Naive thymus-derived CD8-positive, alpha-beta T cell (primary cell): ENCODE measurements at regions not wholly inside any gene's neighbourhood (a gene's known extent, or its start where the extent isn't known, plus 50 kb on each side); places are given as distances from the start of the nearest gene placed in this dataset.

Source experiments
- ATAC-seq, 2 donors: fragments of 150-1000 bp; cut with Tn5 transposase in 1 of 2; sonication (Bioruptor Pico), chemical (Tn5 transposase) in 1 of 2; 1 replicate in 1 of 2; 2 replicates in 1 of 2; pipeline ENCODE4 v1.10.0; 2021; ENCODE audit warnings: mild to moderate bottlenecking in 2 of 2, moderate library complexity in 2 of 2
- POLR2A ChIA-PET: fragments of 350-600 bp; sonication (Branson Sonifier 250); formaldehyde crosslinking; loops from one replicate; lab custom pipeline; 2021; ENCODE audit warnings: antibody characterized with exemption; lab: Charles Lee
- DNase-seq, 10 donors: peaks; one replicate each; pipeline versions ENCODE4 v3.0.0 to v3.0.0-alpha.2; 2020 to 2022
- H3K27ac Mint-ChIP-seq, 10 donors: one replicate each; pipeline ENCODE4 v1.8.0; 2020 to 2022; ENCODE audit warnings: mild to moderate bottlenecking in 10 of 10, mixed read lengths in 10 of 10, moderate library complexity in 4 of 10, inconsistent platforms in 1 of 10
- H3K27me3 Mint-ChIP-seq, 5 donors: one replicate each; pipeline ENCODE4 v1.8.0; 2021 to 2022; ENCODE audit warnings: mixed read lengths in 5 of 5
- H3K36me3 Mint-ChIP-seq, 3 donors: one replicate each; pipeline ENCODE4 v1.8.0; 2020 to 2022; ENCODE audit warnings: mixed read lengths in 3 of 3, mild to moderate bottlenecking in 2 of 3, inconsistent platforms in 1 of 3
- H3K4me1 Mint-ChIP-seq, 4 donors: one replicate each; pipeline ENCODE4 v1.8.0; 2021 to 2022; ENCODE audit warnings: mixed read lengths in 4 of 4
- H3K4me3 Mint-ChIP-seq, 10 donors: one replicate each; pipeline ENCODE4 v1.8.0; 2020 to 2022; ENCODE audit warnings: mild to moderate bottlenecking in 10 of 10, mixed read lengths in 10 of 10, moderate library complexity in 6 of 10, inconsistent platforms in 1 of 10
- H3K9me3 Mint-ChIP-seq, 9 donors: one replicate each; pipeline ENCODE4 v1.8.0; 2020 to 2022; ENCODE audit warnings: mixed read lengths in 9 of 9, mild to moderate bottlenecking in 3 of 9, inconsistent platforms in 1 of 9, moderate library complexity in 1 of 9

DNA sequence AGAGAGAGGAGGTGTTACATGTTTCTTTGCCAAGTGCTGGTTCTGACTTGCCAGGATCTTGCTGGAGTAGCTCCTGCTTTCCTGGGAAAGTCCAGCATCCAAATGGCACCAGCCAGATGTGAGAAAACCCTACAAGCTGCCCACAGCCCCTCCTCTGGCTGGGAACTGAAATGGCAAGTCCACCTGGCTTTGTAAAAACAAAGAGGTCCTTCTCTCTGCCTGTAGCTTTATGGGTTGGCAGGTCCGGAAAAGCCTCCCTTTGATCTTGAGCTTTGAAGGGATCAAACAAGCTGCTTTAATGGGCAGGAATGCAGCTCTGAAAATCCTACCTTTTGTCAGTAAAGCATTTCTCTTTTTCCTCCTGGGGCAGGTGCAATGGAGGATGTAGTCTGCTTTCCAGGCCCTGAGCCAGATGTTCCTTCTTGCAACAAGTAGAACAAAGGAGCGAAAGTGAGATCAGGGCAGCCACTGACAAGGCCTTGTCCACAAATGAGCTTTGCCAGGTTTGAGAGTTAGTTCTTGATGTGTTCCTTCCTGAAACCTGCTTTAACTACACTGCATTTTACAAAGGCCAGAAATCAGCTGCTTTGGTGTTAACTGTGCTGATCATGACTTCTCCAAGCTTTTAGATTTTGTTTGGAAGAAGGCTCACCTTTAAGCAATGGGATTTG is 456.7 kb downstream of the ZNF608 start:
- Mint-ChIP-seq H3K9me3 (peaks cover 0 to 13% (median 0%) of the 10 kb centered on the region in 9 donors), H3K4me3 (no peak overlapping the region), H3K4me1 (peaks cover 0 to 1% (median 0%) of the 10 kb centered on the region in 4 donors), H3K27ac (no peak overlapping the region), H3K36me3 (no peaks in the 10 kb centered on the region), H3K27me3 (peaks cover 0 to 6% (median 0%) of the 10 kb centered on the region in 5 donors)
- POLR2A ChIA-PET, result no interaction called here
- no peak for ATAC-seq
- DNase-seq, result no peak

DNA sequence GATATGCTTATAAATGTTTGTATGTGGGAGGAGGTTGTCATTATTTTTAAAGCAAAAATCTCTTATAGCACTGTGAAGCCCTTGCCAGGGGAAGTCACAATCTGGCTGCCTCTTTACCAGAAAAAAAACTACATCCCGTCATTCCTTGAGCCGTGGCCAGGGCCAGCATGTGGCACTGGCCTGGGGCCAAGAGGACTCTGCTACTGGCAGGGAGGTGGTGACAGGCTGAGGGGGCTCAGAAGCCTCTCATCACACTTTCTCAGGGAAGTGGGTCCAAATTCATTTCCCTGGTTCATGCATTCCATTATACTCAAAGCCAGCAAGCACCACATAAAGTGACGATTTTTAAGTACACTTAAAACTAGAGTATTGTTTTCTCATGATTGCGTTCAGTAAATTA is 457.3 kb downstream of the ZNF608 start:
- ATAC-seq (no peak), DNase-seq (no peak)
- no peak overlapping the region for H3K4me3 Mint-ChIP-seq
- peaks cover 0 to 1% (median 0%) of the 10 kb centered on the region in 4 donors for H3K4me1 Mint-ChIP-seq
- POLR2A ChIA-PET, result no interaction called here
- peaks cover 0 to 3% (median 0%) of the 10 kb centered on the region in 5 donors for H3K27me3 Mint-ChIP-seq
- H3K9me3 Mint-ChIP-seq, result peaks cover 0 to 7% (median 0%) of the 10 kb centered on the region in 9 donors
- no peak overlapping the region for H3K27ac Mint-ChIP-seq
- no peaks in the 10 kb centered on the region for H3K36me3 Mint-ChIP-seq

DNA sequence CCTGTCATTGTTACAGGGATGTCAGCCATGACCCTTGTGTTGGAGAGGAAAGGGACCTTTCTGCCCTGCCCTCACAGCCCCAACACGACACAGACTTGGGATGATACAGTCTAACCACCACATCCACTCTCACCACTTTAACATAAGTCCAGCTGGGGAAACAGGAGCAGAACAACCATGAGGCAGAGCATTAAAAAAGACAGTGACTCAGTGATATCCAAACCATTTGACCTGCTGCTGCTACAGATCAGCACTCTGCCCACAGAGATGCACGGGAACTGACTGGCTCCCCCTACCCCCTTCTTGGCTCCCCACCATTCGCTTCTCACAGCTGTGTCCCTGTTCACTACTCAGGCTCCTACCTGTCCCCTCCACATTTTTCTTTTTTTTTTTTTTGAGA is 458.6 kb downstream of the ZNF608 start:
- no peak overlapping the region for H3K27ac Mint-ChIP-seq
- H3K36me3 Mint-ChIP-seq, result no peaks in the 10 kb centered on the region
- no peak overlapping the region for H3K4me3 Mint-ChIP-seq
- ATAC-seq, result no peak
- POLR2A ChIA-PET, result no interaction called here
- H3K9me3 Mint-ChIP-seq, result peaks cover 0 to 3% (median 0%) of the 10 kb centered on the region in 9 donors
- peaks cover 0 to 8% (median 0%) of the 10 kb centered on the region in 5 donors for H3K27me3 Mint-ChIP-seq
- no peak for DNase-seq
- H3K4me1 Mint-ChIP-seq, result peaks cover 0 to 1% (median 0%) of the 10 kb centered on the region in 4 donors

DNA sequence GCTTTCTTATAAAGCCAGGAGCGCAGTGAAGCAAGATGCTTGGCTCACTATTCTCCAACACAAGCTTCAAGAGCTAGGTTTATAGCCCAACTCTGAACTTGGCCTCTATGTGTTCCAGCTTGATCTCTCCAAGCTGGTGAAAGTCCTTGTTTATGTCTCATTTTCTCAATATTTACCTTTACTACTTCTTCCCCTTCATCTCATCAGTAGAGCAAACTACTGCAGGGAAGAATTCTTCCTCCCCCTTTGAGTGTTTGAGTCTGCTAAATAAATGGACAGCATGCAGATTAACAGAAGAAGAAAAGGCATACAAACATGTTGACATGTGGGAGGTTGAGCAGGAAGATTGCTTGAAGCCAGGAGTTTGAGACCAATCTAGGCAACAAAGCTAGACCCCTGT is 460.7 kb downstream of the ZNF608 start:
- Mint-ChIP-seq H3K4me3 (no peak overlapping the region), H3K27ac (no peak overlapping the region), H3K9me3 (peaks cover 0 to 3% (median 0%) of the 10 kb centered on the region in 9 donors)

DNA sequence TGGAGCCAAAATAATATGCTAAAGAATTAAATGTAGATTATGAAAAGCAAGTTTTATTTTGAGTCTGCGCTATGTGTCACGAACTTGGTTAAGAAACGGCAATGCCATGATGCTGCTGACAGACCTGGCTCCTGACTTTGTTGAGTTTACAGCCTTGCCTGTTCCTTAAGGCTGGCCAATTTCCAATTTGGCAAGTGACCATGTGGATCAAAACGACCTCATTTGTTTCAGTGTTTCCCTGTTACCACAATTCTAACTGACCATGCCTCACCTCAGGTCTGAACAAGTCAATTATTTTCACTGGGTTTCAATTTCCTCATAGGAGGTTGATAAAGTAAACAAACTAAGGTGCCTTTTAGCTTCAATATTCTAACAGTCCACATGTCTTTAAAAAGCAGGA is 461.4 kb downstream of the ZNF608 start:
- H3K9me3 Mint-ChIP-seq, result peaks cover 0 to 3% (median 0%) of the 10 kb centered on the region in 9 donors
- no peak overlapping the region for H3K27ac Mint-ChIP-seq
- H3K36me3 Mint-ChIP-seq, result no peaks in the 10 kb centered on the region
- H3K4me1 Mint-ChIP-seq, result peaks cover 0 to 1% (median 0%) of the 10 kb centered on the region in 4 donors
- H3K27me3 Mint-ChIP-seq, result peaks cover 0 to 8% (median 0%) of the 10 kb centered on the region in 5 donors
- POLR2A ChIA-PET, result no interaction called here
- DNase-seq, result no peak
- ATAC-seq, result no peak
- H3K4me3 Mint-ChIP-seq, result no peak overlapping the region

More for the DNA sequence above, 460.7 kb downstream of the ZNF608 start:
- Mint-ChIP-seq H3K36me3 (no peaks in the 10 kb centered on the region), H3K27me3 (peaks cover 0 to 8% (median 0%) of the 10 kb centered on the region in 5 donors), H3K4me1 (peaks cover 0 to 1% (median 0%) of the 10 kb centered on the region in 4 donors)
- ATAC-seq (no peak), DNase-seq (no peak)
- POLR2A ChIA-PET, result no interaction called here

DNA sequence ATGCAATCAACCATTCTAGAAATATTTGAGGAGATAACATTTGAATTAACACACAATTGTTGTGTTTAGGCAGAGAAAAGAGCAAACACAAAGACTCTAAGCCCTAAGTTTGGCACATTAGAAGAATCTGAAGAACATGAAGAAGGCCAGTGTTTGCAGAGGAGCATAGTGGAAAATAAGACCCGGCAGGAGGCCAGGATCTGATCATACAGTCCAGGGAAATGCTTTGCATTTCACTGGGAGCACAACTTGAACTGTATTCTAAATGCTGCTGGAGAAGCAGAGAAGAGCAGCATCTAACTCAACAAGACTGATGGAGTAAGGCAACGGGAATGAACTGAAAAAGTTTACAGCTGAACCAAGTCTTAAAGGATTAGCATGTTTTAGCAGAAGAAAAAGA is 463.4 kb downstream of the ZNF608 start:
- Mint-ChIP-seq H3K9me3 (peaks cover 0 to 2% (median 0%) of the 10 kb centered on the region in 9 donors), H3K27ac (no peak overlapping the region), H3K27me3 (peaks cover 0 to 5% (median 0%) of the 10 kb centered on the region in 5 donors), H3K36me3 (no peaks in the 10 kb centered on the region), H3K4me1 (no peaks in the 10 kb centered on the region), H3K4me3 (no peak overlapping the region)
- no peak for DNase-seq
- no peak for ATAC-seq
- POLR2A ChIA-PET, result no interaction called here

DNA sequence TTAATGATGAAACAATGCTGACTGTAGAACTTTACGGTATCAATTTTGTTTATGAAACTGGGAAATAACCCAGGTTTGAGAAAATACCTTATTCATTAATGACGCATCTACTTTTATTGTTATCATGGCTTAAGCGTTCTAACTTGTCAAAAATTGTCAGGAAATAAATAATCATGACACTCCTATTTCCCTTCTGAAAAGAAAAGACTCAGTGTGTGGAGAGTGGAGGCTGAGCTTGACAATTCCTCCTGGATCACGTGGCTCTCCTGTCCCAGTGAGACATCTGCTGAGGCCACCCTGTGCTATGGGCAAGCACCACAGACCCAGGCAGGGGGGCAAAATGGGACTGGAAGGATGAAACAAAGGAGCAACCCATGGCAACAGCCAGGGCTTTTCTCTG is 466.4 kb downstream of the ZNF608 start:
- H3K4me1 Mint-ChIP-seq, result no peaks in the 10 kb centered on the region
- no peaks in the 10 kb centered on the region for H3K36me3 Mint-ChIP-seq
- peaks cover 0 to 8% (median 0%) of the 10 kb centered on the region in 9 donors for H3K9me3 Mint-ChIP-seq
- H3K27ac Mint-ChIP-seq, result no peak overlapping the region
- ATAC-seq (no peak), DNase-seq (no peak)
- no peak overlapping the region for H3K4me3 Mint-ChIP-seq
- peaks cover 0 to 5% (median 0%) of the 10 kb centered on the region in 5 donors for H3K27me3 Mint-ChIP-seq
- POLR2A ChIA-PET, result no interaction called here

DNA sequence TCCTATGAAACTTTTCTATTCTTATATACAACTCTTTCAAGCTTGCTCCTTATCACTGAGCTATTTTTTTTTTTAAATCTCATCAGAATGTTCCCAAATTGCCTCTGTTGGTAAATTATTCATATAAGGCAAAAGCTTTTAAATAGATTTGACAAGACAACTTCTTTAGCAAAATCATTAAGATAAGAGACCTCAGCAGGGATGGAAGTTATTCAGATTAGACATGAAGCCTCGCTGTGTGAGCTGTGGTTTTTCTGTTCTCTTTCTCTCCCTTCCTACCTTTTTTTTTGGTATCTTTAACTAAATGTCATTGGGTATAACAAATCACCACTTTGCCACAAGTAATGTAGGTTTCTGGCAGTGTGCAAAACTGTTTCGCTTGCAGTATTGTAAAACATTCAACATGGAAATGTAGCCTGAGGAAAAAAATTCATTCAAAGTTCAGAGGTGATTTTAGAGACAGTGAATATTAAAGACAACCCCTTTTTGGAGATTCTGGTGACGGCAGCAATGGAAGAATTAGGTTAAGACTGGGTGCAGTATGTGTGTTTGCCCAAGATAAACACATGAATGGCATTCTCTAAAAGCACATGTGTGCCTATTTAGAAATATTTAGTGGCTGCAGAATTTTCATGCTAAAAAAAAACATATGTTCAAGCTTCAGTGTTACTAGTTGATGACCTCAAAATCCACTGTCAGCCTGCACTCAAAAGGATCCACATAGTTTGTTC is 467.1 kb downstream of the ZNF608 start:
- ATAC-seq (no peak), DNase-seq (no peak)
- H3K4me3 Mint-ChIP-seq, result no peak overlapping the region
- H3K9me3 Mint-ChIP-seq, result peaks cover 0 to 8% (median 0%) of the 10 kb centered on the region in 9 donors
- H3K4me1 Mint-ChIP-seq, result no peaks in the 10 kb centered on the region
- POLR2A ChIA-PET, result no interaction called here
- H3K36me3 Mint-ChIP-seq, result no peaks in the 10 kb centered on the region
- H3K27me3 Mint-ChIP-seq, result peaks cover 0 to 9% (median 0%) of the 10 kb centered on the region in 5 donors
- no peak overlapping the region for H3K27ac Mint-ChIP-seq

DNA sequence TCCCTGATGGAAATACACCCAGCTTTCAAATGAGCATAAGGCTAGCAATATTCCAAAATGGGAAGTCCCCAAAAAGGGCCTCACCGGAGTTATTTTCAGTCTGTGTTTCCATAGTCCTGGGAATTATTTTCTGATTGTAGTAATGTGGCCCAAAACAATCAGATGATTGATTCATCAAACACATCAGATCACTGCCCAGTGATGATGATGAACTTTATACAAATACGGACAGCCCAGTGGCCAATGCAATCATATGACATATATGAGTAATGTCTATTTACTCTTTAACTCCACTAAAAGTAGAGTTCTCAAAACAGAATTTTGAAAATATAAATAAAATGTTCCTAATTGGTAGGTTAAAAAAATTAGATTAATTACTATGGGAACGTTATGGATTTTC is 467.8 kb downstream of the ZNF608 start:
- DNase-seq (no peak), ATAC-seq (no peak)
- H3K27me3 Mint-ChIP-seq, result peaks cover 0 to 9% (median 0%) of the 10 kb centered on the region in 5 donors
- H3K36me3 Mint-ChIP-seq, result no peaks in the 10 kb centered on the region
- H3K9me3 Mint-ChIP-seq, result peaks cover 0 to 8% (median 0%) of the 10 kb centered on the region in 9 donors
- H3K4me3 Mint-ChIP-seq, result no peak overlapping the region
- no peaks in the 10 kb centered on the region for H3K4me1 Mint-ChIP-seq
- H3K27ac Mint-ChIP-seq, result no peak overlapping the region
- POLR2A ChIA-PET, result no interaction called here

DNA sequence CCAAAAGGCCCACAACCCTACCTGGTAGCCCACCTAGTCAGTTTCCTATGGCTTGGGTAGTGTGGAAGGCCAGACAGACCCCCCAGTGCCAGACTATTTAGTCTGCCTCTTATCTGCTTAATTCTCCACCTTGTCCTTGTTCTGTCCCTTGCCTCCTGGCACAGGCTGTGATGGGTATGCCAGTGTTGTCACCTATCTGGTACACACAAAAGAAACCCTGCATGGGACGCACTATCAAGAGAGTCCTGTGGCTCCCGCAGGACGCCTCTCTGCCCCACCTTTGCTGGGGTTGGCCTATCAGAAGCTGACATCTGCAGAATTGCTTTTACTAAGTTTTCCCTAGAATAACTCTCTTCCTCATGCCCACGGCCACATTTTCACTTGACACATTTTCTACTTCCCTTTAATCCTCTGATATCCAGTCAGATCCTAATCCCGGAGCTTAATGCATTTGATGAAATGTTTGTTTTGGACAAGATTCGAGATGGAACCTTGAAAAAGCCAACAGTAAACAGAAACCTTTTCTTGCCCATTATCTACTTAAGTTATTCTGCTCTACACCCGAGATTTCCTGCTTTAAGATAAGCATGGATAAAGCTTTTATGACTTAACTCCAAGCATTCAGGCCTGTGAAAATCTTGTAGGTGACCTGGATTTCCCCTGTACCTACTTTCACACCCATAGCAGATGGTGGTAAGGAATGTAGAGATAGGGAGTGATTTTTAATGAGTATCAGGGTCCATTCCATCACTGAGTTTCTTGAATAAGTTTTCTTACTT is 468.5 kb downstream of the ZNF608 start:
- Mint-ChIP-seq H3K27ac (no peak overlapping the region), H3K9me3 (peaks cover 0 to 8% (median 0%) of the 10 kb centered on the region in 9 donors), H3K36me3 (no peaks in the 10 kb centered on the region), H3K27me3 (peaks cover 0 to 6% (median 0%) of the 10 kb centered on the region in 5 donors), H3K4me3 (no peak overlapping the region), H3K4me1 (no peaks in the 10 kb centered on the region)
- POLR2A ChIA-PET, result no interaction called here
- ATAC-seq, result no peak
- no peak for DNase-seq

DNA sequence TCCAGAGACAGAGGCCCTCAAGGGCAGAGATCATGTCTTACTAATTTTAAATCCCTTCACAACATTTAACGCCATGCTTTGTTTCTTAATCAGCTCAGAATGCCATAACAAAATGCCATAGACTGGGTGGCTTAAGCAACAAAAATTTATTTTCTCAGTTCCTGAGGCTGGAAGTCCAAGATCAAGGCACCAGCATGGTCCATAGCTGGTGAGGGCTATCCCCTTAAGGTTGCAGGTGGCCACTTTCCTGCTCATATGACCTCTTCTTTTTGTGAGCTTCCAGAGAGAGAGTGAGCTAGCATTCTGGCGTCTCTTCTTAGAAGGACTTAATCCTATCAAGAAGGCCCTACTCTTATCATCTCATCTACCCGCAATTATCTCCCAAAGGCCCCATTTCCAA is 470.3 kb downstream of the ZNF608 start:
- no peaks in the 10 kb centered on the region for H3K4me1 Mint-ChIP-seq
- POLR2A ChIA-PET, result no interaction called here
- DNase-seq (no peak), ATAC-seq (no peak)
- H3K36me3 Mint-ChIP-seq, result no peaks in the 10 kb centered on the region
- H3K27ac Mint-ChIP-seq, result no peak overlapping the region
- H3K9me3 Mint-ChIP-seq, result peaks cover 0 to 8% (median 0%) of the 10 kb centered on the region in 9 donors
- H3K27me3 Mint-ChIP-seq, result peaks cover 0 to 4% (median 0%) of the 10 kb centered on the region in 5 donors
- H3K4me3 Mint-ChIP-seq, result no peak overlapping the region

DNA sequence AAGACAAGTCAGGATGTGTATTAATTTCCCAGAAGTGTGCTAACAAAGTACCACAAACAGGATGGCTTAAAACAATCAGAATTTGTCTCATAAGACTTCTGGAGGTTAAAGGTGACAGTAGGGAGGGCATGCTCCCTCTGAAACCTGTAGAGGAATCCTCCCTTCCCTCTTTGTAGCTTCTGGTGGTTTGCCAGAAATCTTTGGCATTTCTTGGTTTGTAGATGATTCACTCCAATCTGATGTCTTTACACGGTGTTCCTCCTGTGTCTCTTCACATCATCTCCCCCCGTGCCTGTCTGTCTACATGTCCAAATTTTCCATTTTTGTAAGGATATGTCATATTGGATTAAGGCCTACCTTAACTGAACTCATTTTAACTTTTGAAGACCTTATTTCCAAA is 471.5 kb downstream of the ZNF608 start:
- POLR2A ChIA-PET, result no interaction called here
- H3K27ac Mint-ChIP-seq, result no peak overlapping the region
- DNase-seq (no peak), ATAC-seq (no peak)
- H3K4me3 Mint-ChIP-seq, result no peak overlapping the region
- H3K36me3 Mint-ChIP-seq, result no peaks in the 10 kb centered on the region
- H3K27me3 Mint-ChIP-seq, result peaks cover 0 to 4% (median 0%) of the 10 kb centered on the region in 5 donors
- H3K9me3 Mint-ChIP-seq, result peaks cover 0 to 8% (median 0%) of the 10 kb centered on the region in 9 donors
- H3K4me1 Mint-ChIP-seq, result no peaks in the 10 kb centered on the region

DNA sequence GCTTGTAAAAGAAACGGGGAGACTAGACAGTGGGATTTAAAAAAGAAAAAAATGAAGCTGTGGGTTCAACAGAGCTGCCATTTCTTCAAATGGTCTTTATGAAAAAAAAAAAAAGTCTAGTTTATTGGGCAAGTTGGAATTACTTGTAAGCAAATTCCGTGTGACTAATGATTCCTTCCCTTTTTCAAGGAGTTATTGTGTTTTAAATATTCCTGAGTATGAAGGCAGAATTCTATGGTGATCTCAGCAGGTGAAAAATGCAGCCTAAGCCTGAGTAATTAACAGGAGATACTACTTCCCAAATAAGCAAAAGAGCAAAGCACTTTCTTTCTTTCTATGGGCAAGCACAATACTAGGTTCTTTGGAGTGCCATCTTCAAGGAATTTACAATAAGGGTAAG is 481.9 kb downstream of the ZNF608 start:
- no peaks in the 10 kb centered on the region for H3K4me1 Mint-ChIP-seq
- no peaks in the 10 kb centered on the region for H3K27me3 Mint-ChIP-seq
- no peaks in the 10 kb centered on the region for H3K9me3 Mint-ChIP-seq
- no peaks in the 10 kb centered on the region for H3K36me3 Mint-ChIP-seq
- H3K4me3 Mint-ChIP-seq, result no peak overlapping the region
- H3K27ac Mint-ChIP-seq, result no peak overlapping the region
- POLR2A ChIA-PET, result no interaction called here
- ATAC-seq (no peak), DNase-seq (no peak)
